Calu3 (cell line): ENCODE measurements at regions not wholly inside any gene's neighbourhood (a gene's known extent, or its start where the extent isn't known, plus 50 kb on each side); places are given as distances from the start of the nearest gene placed in this dataset.

ENCODE experiments used
- BruUV-seq: library from RNA; stranded (reverse); fragments of 400-500 nt; replicated peaks from 2 replicates; lab custom pipeline; 2021; lab: Mats Ljungman, UMichigan
- CTCF ChIA-PET: fragments of 300-600 bp; sonication (Branson Sonifier 250); formaldehyde crosslinking; loops from one replicate; lab custom pipeline; 2022; ENCODE audit warnings: antibody characterized with exemption; lab: Charles Lee
- DNase-seq: peaks from one replicate; pipeline ENCODE4 v3.0.0; 2022
- H3K27ac Mint-ChIP-seq: one replicate; pipeline ENCODE4 v1.8.0; 2022; ENCODE audit warnings: mixed read lengths; ENCODE audit not compliant: unreplicated experiment
- H3K27me3 Mint-ChIP-seq: one replicate; pipeline ENCODE4 v1.8.0; 2022; ENCODE audit warnings: mixed read lengths; ENCODE audit not compliant: unreplicated experiment
- H3K36me3 Mint-ChIP-seq: one replicate; pipeline ENCODE4 v1.8.0; 2022; ENCODE audit warnings: mild to moderate bottlenecking, moderate library complexity, mixed read lengths; ENCODE audit not compliant: insufficient read depth, unreplicated experiment
- H3K4me1 Mint-ChIP-seq: one replicate; pipeline ENCODE4 v1.8.0; 2022; ENCODE audit warnings: mild to moderate bottlenecking, low read depth, mixed read lengths; ENCODE audit not compliant: unreplicated experiment
- H3K4me3 Mint-ChIP-seq: one replicate; pipeline ENCODE4 v1.8.0; 2022; ENCODE audit warnings: mild to moderate bottlenecking, low read depth, moderate library complexity, mixed read lengths; ENCODE audit not compliant: unreplicated experiment
- H3K9me3 Mint-ChIP-seq: one replicate; pipeline ENCODE4 v1.8.0; 2022; ENCODE audit warnings: low read depth, mixed read lengths; ENCODE audit not compliant: unreplicated experiment
- CTCF ChIP-seq: fragments of 200-600 bp; IDR thresholded peaks from one replicate; pipeline ENCODE4 v1.8.0; 2022; ENCODE audit warnings: antibody characterized with exemption; ENCODE audit not compliant: unreplicated experiment
- intact Hi-C: fragments of 100-400 bp; cut with micrococcal nuclease; formaldehyde crosslinking; loops from one replicate; pipeline ENCODE4 v1.10.0; 2022; ENCODE audit not compliant: unreplicated experiment

GRCh38 chr22:35195226-35195625 is 62.1 kb upstream of the HMGXB4 start:
- peaks cover 32% of the 10 kb centered on the region for H3K27me3 Mint-ChIP-seq
- H3K4me3 Mint-ChIP-seq: no peak overlapping the region
- CTCF ChIA-PET: no interaction called here
- TF ChIP-seq CTCF: no peak
- H3K4me1 Mint-ChIP-seq: no peaks in the 10 kb centered on the region
- intact Hi-C loops: no loop called here
- no TSS peak for BruUV-seq
- H3K36me3 Mint-ChIP-seq: no peaks in the 10 kb centered on the region
- DNase-seq: no peak
- no peak overlapping the region for H3K27ac Mint-ChIP-seq
- H3K9me3 Mint-ChIP-seq: peaks cover 3% of the 10 kb centered on the region

- CTCF ChIA-PET: interaction anchor here (0.7 kb wide), 1 partner anchor 80 kb away, joined by 4 read pairs; no protein-coding TSS in a partner anchor
- intact Hi-C loops: no loop called here
- Mint-ChIP-seq H3K27ac (no peak overlapping the region), H3K36me3 (no peaks in the 10 kb centered on the region), H3K27me3 (peaks cover 38% of the 10 kb centered on the region), H3K4me1 (no peaks in the 10 kb centered on the region), H3K9me3 (peaks cover 4% of the 10 kb centered on the region), H3K4me3 (no peak overlapping the region)
- TF ChIP-seq CTCF: no peak
- BruUV-seq: no TSS peak
- DNase-seq: no peak
These were observed 61.5 kb upstream of the HMGXB4 start for GRCh38 chr22:35195821-35196220.

GRCh38 chr22:35197071-35197470 is 60.2 kb upstream of the HMGXB4 start:
- H3K36me3 Mint-ChIP-seq: no peaks in the 10 kb centered on the region
- intact Hi-C loops: no loop called here
- H3K27me3 Mint-ChIP-seq: peaks cover 51% of the 10 kb centered on the region
- no peak overlapping the region for H3K27ac Mint-ChIP-seq
- no peak for DNase-seq
- no peak overlapping the region for H3K4me3 Mint-ChIP-seq
- no peaks in the 10 kb centered on the region for H3K4me1 Mint-ChIP-seq
- TF ChIP-seq CTCF: no peak
- CTCF ChIA-PET: no interaction called here
- BruUV-seq: no TSS peak
- peaks cover 5% of the 10 kb centered on the region for H3K9me3 Mint-ChIP-seq

- no peak overlapping the region for H3K27ac Mint-ChIP-seq
- DNase-seq: no peak
- H3K4me1 Mint-ChIP-seq: no peaks in the 10 kb centered on the region
- peaks cover 5% of the 10 kb centered on the region for H3K9me3 Mint-ChIP-seq
- no peak overlapping the region for H3K4me3 Mint-ChIP-seq
- CTCF ChIA-PET: no interaction called here
- intact Hi-C loops: no loop called here
- TF ChIP-seq CTCF: no peak
- H3K27me3 Mint-ChIP-seq: peaks cover 57% of the 10 kb centered on the region
- no TSS peak for BruUV-seq
- H3K36me3 Mint-ChIP-seq: no peaks in the 10 kb centered on the region
These were observed 59.4 kb upstream of the HMGXB4 start for GRCh38 chr22:35197886-35198285.
